Left lung (tissue), 4 donors: ENCODE measurements at regions not wholly inside any gene's neighbourhood (a gene's known extent, or its start where the extent isn't known, plus 50 kb on each side); places are given as distances from the start of the nearest gene placed in this dataset.

ENCODE experiments used
- ATAC-seq: fragments of 200-7000 bp; cut with Tn5 transposase; one replicate; pipeline ENCODE4 v1.9.1; 2020; ENCODE audit warnings: moderate library complexity
- DNase-seq, 4 donors: peaks; one replicate each; pipeline ENCODE4 v3.0.0-alpha.2; 2013 to 2020
- H3K27ac ChIP-seq, 2 donors: fragments of 200-600 bp; sonication (generic) in 1 of 2; one replicate each; pipeline versions ENCODE4 v1.5.0 to v1.8.0; 2020 to 2021
- H3K27me3 ChIP-seq, 2 donors: fragments of 200-600 bp; sonication (generic) in 1 of 2; one replicate each; pipeline versions ENCODE4 v1.5.0 to v1.8.0; 2020 to 2021
- H3K36me3 ChIP-seq, 2 donors: fragments of 200-600 bp; sonication (generic) in 1 of 2; one replicate each; pipeline versions ENCODE4 v1.5.0 to v1.8.0; 2020 to 2021
- H3K4me1 ChIP-seq, 2 donors: fragments of 200-600 bp; one replicate each; pipeline ENCODE4 v1.8.0; 2021
- H3K4me3 ChIP-seq, 2 donors: fragments of 200-600 bp; sonication (generic) in 1 of 2; one replicate each; pipeline versions ENCODE4 v1.5.0 to v1.8.0; 2020 to 2021; ENCODE audit warnings: mild to moderate bottlenecking in 1 of 2
- H3K9me3 ChIP-seq, 2 donors: fragments of 200-600 bp; sonication (generic) in 1 of 2; one replicate each; pipeline versions ENCODE4 v1.5.0 to v1.8.0; 2020 to 2021
- intact Hi-C, 2 donors: fragments of 100-400 bp; cut with DNase I; formaldehyde crosslinking; loops; one replicate each; pipeline versions ENCODE4 v1.11.2 to v1.14.2; 2022
- TF ChIP-seq, protein P1 (sequence below), 2 donors: fragments of 200-600 bp; sonication (generic) in 1 of 2; IDR thresholded peaks; one replicate each; pipeline versions ENCODE4 v1.5.0 to v1.8.0; 2021; ENCODE audit warnings: antibody characterized with exemption in 2 of 2
- donor health status: DM: no; HTN: yes; CAD: no.
- donor health status: DM: no; HTN: no; CAD: no.

DNA sequence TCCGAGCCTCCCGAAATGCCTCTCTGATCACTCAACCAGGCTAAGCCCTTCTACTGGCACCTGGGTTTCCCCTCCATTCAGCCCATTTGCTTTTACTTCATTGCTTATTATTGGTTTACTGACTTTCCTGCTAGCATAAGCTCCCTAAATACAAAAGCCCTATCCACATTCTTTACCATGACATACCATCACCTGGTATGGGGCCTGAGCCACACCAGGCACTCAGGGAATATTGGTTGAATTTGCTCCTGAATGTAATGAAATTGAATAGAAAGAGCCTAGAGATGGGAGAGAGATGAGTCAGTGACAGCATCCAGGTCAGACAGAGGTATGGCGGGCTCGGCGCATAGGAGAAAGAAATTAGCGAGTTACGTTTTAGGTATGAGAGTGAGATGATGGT is 120.0 kb downstream of the CD164 start:
- Histone ChIP-seq H3K4me3 (no peak overlapping the region), H3K27me3 (no peaks in the 10 kb centered on the region), H3K9me3 (no peaks in the 10 kb centered on the region), H3K36me3 (no peaks in the 10 kb centered on the region), H3K27ac (no peak overlapping the region), H3K4me1 (no peaks in the 10 kb centered on the region)
- ATAC-seq (no peak), DNase-seq (no peak)
- intact Hi-C loops: no loop called here
- TF ChIP-seq, protein P1, sequence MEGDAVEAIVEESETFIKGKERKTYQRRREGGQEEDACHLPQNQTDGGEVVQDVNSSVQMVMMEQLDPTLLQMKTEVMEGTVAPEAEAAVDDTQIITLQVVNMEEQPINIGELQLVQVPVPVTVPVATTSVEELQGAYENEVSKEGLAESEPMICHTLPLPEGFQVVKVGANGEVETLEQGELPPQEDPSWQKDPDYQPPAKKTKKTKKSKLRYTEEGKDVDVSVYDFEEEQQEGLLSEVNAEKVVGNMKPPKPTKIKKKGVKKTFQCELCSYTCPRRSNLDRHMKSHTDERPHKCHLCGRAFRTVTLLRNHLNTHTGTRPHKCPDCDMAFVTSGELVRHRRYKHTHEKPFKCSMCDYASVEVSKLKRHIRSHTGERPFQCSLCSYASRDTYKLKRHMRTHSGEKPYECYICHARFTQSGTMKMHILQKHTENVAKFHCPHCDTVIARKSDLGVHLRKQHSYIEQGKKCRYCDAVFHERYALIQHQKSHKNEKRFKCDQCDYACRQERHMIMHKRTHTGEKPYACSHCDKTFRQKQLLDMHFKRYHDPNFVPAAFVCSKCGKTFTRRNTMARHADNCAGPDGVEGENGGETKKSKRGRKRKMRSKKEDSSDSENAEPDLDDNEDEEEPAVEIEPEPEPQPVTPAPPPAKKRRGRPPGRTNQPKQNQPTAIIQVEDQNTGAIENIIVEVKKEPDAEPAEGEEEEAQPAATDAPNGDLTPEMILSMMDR (IDR thresholded peaks at IDR 0.05): no peak

DNA sequence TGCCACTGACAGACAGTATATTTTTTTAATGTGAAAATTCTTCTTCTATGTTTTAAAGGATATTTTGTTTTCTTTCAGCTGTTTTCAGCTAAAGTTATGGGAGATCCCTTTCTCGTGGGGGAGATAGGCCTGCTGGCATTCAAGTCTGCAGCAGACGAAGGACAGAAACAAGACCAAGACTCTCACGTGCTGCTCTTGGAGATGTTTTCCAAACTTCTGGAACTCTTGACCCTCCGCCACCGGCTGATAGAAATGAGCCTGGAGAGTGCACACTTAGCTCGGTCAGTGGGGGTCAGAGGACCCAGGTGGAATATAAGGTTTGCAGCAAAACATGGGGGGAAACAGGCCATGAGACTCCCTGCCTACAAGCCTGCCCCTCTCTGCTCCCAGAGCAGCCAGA is 120.5 kb downstream of the CD164 start:
- TF ChIP-seq, protein P1 (IDR thresholded peaks at IDR 0.05): no peak
- ATAC-seq (no peak), DNase-seq (peak in 1 of 4 donors; percentile 52)
- intact Hi-C loops: no loop called here
- Histone ChIP-seq H3K36me3 (no peaks in the 10 kb centered on the region), H3K9me3 (no peaks in the 10 kb centered on the region), H3K4me1 (no peaks in the 10 kb centered on the region), H3K27ac (no peak overlapping the region), H3K4me3 (no peak overlapping the region), H3K27me3 (no peaks in the 10 kb centered on the region)

DNA sequence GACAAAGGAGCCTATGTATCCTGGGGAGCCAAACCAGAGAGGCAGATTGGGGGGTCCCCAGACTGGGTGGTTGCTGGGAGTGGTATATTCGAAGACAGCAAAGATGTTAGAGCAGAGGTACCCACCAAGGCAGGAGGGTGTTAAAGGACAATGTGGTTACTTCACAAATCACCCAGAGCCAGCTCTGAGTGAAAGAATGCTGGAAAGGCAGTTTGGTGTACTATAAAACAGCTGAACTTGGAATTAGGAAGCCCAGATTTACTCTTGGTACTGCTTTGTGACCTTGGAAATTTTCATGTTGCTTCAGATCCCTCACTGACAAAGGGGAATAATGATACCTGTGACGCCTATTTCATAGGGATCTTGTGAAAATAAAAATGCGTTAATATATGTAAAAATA is 121.6 kb downstream of the CD164 start:
- no peak overlapping the region for H3K27ac ChIP-seq
- H3K9me3 ChIP-seq: no peaks in the 10 kb centered on the region
- H3K4me3 ChIP-seq: no peak overlapping the region
- DNase-seq: no peak
- TF ChIP-seq, protein P1 (IDR thresholded peaks at IDR 0.05): no peak
- intact Hi-C loops: no loop called here
- no peaks in the 10 kb centered on the region for H3K4me1 ChIP-seq
- H3K27me3 ChIP-seq: no peaks in the 10 kb centered on the region
- H3K36me3 ChIP-seq: no peaks in the 10 kb centered on the region
- no peak for ATAC-seq

DNA sequence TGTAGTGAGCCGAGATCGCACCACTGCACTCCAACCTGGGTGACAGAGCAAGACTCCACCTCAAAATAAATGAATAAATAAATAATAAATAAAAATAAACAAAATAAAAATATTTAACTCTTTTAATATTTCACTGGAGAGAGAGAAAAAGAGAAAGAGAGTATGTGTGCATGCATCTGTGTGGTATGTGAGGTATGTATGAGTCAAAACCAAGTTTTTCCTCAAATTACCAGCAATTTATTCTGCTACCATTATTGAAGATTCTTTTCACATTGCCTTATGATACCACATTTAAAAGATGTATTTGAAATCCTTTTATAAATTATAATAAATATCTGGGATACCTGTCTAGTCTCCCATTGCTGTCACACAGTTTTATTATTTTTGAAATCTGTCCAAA is 122.1 kb downstream of the CD164 start:
- Histone ChIP-seq H3K4me3 (no peak overlapping the region), H3K4me1 (no peaks in the 10 kb centered on the region), H3K27me3 (no peaks in the 10 kb centered on the region), H3K36me3 (no peaks in the 10 kb centered on the region), H3K27ac (no peak overlapping the region), H3K9me3 (no peaks in the 10 kb centered on the region)
- TF ChIP-seq, protein P1 (IDR thresholded peaks at IDR 0.05): no peak
- intact Hi-C loops: no loop called here
- DNase-seq (no peak), ATAC-seq (no peak)

DNA sequence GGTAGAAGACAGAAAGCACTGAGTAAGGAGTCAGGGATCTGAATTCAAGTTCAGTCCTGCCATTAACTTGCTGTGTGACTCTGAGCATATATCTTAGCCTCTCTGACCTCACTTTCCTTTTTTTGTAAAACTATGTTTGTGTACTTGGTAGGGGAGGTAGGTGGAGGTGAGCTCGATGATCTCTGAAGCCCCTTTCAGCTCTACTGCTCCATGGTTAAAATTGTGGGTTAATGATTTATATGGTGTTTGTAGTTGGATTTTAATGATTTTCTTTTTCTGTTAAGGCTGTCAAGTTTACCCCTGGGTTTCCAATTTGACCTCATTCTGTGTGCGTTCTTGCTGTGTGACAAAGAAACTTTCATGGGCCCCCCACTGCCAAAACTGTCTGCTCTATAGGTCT is 124.1 kb downstream of the CD164 start:
- intact Hi-C loops: no loop called here
- H3K9me3 ChIP-seq: no peaks in the 10 kb centered on the region
- no peak for ATAC-seq

More for the DNA sequence above, 124.1 kb downstream of the CD164 start:
- no peaks in the 10 kb centered on the region for H3K27me3 ChIP-seq
- H3K4me3 ChIP-seq: no peak overlapping the region
- no peak for DNase-seq
- TF ChIP-seq, protein P1 (IDR thresholded peaks at IDR 0.05): no peak
- H3K36me3 ChIP-seq: no peaks in the 10 kb centered on the region
- no peaks in the 10 kb centered on the region for H3K4me1 ChIP-seq
- no peak overlapping the region for H3K27ac ChIP-seq
